AG20443 (cell line): ENCODE measurements at regions not wholly inside any gene's neighbourhood (a gene's known extent, or its start where the extent isn't known, plus 50 kb on each side); places are given as distances from the start of the nearest gene placed in this dataset.
"Not testable (repeated sequence)": the region's sequence is repeated elsewhere in the genome, so short reads cannot be mapped to it uniquely, and the experiment has no call there.

ENCODE experiments used
- DNase-seq: peaks from one replicate; pipeline ENCODE4 v3.0.0; 2012; ENCODE audit warnings: low spot score, mixed read lengths

- no peak for DNase-seq
Observed at GRCh38 chr14:44453433-44454171, 53.5 kb downstream of the FSCB start.

- DNase-seq = not testable (repeated sequence)
Observed at GRCh38 chr14:44450232-44450631, 56.9 kb downstream of the FSCB start.

DNA sequence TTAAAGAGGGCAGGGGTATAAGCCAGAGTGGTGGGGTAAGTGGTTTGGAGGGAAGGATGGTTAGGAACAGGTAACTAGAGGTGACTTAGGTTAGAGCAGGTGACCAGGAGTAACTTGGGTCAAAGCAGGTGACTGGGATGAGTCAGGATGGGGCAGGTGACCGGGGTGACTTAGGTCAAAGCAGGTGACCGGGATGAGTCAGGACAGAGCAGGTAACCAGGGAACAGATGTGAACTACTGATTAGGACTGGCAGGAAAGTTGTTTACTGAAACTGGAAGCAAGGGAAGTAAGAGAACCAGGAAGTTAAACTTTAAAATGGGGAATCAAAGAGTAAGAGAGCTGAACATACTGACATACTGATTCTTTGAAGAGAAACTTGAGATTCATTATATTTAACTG lies 57.4 kb downstream of the FSCB start:
- no peak for DNase-seq

DNA sequence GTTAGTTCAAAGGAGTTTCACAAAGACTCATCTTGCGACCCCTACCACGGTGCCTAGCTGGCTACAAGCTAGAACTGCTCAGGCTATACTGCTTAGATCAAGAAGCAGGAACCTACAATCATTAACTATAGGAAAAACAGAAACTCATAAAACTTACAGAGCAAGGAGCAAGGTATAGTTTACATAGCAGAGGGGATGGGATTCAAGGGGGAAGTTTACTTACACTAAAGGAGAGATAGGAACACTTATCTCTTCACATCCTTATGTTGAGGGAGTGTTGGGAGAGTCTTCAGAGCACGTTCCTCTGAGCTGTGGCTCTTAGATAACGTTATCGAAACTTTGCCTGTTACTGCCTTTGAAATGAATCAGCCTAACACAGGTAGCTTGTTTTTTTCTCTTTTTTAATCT lies 58.1 kb downstream of the FSCB start:
- DNase-seq = no peak

DNA sequence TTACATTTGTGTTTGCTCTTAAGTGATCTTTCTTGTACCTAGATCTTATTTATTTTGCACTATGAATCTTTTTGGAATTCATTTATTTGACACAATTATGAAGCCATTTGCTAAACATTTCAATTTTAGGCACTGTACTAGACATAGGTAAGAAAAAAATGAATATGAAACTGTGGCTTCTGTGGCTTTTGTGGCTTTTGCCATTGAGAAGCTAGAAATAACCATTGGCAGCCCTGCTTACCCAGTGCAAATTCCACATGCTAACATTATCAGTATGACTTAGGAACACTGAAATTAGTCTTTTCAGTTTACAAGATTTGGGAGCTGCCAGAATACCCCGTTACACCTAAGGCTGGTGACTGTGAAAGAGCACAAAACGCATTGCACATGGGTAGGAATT lies 60.1 kb downstream of the FSCB start:
- no peak for DNase-seq

- no peak for DNase-seq
Observed at GRCh38 chr14:44444454-44444853, 62.6 kb downstream of the FSCB start.

DNA sequence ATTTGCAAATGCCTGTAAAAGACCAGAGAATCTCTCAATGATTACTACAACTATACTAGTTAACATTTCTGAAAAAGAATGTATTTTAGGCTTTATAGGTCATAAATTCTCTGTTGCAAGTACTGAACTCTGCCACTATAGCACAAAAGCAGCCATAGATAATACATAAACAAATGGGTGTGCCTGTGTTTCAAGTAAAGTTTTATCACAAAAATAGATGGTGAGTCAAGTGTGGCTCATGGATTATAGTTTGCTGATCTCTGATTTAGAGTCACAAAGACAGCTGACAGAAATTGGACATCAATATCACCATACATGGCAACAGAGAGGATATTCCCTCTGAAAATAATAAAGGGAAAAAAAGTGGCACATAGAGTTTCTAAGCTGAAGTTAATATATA lies 68.1 kb downstream of the FSCB start:
- DNase-seq = no peak

GRCh38 chr14:44438221-44438620 lies 68.9 kb downstream of the FSCB start:
- no peak for DNase-seq

GRCh38 chr14:44436458-44436857 lies 70.6 kb downstream of the FSCB start:
- DNase-seq = no peak

DNA sequence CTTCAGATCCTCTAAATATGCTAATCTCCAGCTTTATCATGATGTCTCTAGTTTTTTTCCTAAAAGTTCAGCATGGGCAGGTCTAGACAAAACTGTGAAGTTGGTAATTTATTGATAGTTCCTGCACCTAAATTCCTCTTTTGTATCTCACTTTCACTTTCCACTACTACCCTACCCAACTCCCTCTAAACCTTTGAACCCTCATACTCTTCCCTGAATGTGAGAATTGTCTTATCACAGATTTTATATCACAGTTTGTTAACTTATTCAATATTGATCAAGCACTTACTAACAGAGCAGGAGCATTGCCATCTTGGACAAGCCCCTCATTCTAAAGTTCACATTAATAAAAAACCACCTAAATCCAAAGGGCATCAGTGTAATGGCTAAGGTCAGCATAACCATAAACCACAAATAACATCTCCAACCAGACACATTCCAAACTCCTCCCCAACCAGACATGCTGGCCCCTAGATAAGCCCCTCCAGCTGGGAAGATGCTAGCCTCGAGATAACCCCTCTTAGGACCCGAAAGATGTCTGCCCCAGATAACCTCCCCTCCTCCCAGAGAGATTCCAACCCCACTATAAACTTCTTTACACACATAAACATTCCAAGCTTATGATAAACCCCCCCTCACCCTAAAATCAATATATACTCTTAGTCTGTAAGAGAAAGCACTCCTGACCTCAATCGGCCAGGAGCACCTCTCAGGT lies 78.7 kb downstream of the FSCB start:
- no peak for DNase-seq

DNA sequence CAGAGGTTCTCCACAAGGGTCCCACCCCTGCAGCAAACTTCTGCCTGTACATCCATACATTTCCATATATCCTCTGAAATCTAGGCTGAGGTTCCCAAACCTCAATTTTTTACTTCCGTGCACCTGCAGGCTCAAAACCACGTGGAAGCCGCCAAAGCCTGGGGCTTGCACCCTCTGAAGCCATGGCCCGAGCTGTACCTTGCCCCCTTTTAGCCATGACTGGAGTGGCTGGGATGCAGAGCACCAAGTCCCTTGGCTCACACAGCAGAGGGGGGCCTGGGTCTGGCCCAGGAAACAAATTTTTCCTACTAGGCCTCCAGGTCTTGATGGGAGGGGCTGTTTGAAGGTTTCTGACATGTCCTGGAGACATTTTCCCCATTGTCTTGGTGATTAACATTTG lies 84.4 kb downstream of the FSCB start:
- DNase-seq = no peak

DNA sequence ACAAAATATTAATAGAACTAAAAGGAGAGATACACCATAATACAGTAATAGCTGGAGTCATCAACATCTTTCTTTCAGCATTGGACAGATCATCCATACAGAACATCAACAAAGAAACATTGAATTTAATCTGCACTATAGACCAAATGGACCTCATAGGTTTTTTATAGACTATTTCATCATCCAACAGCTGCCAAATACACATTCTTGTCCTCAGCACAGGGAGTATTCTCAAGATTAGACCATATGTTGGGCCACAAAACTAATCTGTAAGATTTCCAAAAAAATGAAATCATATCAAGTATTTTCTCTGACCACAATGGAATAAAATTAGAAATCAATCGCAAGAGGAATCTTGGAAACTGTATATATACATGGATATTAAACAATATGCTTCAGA lies 86.9 kb downstream of the FSCB start:
- no peak for DNase-seq

GRCh38 chr14:44418856-44419255 lies 88.2 kb downstream of the FSCB start:
- no peak for DNase-seq

DNA sequence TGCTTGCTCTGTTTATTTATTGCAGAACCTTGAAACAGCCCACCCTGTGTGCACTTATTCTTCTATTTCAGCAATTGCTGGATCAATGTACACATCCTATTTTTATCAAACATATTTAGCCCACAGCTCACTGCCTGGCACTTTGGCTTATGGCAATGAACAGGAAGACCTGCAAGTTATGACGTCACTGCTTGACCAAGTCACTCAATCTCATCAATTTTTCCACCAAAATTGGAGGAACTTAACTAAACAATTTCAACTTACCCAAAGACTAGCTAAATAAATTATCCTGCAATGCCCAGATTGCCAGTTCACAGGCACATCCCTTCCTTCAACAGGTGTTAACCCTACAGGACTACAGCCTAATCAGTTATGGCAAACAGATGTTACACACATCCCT lies 89.3 kb downstream of the FSCB start:
- no peak for DNase-seq

DNA sequence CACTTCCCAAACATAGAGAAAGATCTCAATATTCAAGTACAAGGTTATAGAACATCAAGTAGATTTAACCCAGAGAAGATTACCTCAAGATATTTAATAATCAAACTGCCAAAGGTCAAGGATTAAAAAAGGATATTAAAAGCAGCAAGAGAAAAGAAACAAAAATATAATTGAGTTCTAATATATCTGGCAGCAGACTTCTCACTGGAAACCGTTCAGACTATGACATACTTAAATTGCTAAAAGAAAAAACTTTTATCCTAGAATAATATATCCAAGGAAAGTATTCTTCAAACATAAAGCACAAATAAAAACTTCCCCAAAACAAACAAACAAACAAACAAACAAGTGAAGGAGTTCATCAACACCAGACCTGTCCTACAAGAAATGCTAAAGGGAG lies 92.4 kb downstream of the FSCB start:
- DNase-seq = no peak

DNA sequence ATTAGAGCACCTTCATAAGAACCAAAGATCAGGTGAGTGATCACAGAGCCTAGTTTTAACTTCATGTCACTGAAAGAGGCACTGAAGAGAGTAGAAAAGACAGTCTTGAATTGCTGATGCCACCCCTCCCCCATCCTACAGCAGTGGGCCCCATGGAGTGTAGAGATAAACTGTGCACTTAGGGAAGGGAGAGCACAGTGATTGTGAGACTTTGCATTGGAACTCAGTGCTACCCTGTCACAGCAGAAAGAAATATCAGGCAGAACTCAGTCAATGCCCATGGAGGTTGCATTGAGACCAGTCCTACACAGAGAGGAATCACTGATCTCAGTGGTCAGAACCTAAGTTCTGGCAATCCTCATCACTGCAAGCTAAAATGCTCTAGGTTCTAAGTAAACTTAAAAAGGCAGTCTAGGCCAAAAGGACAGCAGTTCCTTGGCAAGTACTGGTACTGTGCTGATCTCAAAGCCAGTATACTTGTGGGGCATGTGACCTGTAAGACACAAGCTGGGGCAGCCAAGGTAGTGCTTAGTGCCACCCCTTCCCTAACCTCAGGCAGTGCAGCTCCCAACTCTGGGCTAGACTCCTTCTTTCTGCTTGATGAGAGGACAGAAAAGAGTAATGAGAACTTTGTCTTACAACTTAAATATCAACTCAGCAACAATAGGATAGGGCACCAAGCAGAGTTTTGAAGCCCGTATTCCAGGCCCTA lies 94.1 kb downstream of the FSCB start:
- no peak for DNase-seq

DNA sequence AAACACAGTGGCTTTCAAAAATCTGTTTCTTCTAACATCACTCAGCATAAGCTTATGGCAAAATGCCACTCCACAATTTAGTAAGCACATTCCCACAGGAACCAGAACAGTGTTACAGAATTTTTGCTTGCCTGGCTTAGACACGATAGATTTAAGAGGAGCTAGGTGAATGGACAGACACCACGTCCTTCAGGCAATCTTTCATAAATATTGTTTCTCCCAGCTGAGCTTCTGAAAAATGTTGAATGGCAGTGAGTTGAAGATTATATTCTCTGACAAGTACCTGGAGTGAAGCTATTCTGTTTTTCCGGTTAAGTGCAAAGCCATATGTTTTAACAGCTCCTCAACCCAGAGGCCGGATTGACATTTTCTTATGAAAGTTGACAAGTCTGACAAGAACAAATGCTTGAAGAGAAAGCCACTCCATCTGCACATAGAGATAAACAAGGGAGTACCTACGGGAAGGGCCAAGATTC lies 102.0 kb downstream of the FSCB start:
- DNase-seq = no peak

DNA sequence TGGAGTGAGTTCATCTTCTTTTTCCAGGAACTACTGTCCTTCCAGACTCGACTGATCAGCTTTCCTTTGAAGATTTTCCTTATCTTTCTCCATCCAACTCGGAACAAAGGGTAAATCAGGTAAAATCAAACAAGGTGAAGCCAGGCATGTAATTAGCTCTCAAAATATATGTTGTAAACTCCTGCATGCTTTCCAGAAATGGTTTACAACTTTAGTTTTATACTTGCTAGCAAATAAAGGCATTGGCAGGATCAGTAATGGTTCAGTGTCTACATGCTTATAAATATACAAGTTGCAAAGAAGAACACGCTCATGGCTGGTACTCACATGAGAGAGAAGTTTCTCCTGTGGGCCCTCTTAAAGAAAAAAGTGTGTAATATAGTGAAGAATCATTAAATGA lies 102.5 kb downstream of the FSCB start:
- DNase-seq = no peak

- no peak for DNase-seq
Observed at GRCh38 chr14:44404036-44404435, 103.0 kb downstream of the FSCB start.

- no peak for DNase-seq
Observed at GRCh38 chr14:44403193-44403592, 103.9 kb downstream of the FSCB start.

DNA sequence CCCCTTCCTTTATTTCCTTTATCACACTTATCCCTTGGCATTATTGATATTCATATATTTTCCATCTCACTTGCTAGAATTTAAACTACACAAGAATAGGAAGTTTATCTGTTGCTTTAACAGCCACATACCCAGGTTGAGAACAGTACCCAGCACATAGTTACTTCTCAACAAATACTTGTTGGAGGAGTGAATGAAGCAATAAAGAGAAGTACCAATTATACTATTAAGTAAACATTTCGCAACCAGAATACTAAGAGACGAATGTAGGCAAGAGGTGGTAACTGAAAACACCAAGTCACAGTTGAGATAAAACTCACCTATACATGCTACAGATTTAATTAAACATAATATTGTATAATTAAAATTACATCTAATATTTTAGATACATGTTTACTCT lies 110.9 kb downstream of the FSCB start:
- no peak for DNase-seq

DNA sequence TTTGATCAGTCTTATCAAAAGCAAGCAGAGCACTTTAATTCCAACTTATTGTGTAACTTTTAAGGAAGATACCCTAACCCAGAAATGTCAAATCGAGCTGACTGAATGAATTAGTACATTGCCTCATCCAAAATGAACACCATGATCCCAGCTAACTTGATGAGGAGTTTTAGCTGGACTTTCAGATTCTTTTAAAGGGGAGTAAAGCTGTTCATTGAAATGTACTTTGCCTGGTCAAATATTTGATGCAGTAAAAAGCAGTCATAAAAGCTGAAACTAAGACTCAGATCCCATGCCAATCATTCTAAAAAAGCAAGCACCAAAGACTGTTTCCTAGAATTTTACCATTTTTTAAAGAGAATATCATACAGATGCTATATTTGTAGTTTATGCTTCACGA lies 114.1 kb downstream of the FSCB start:
- DNase-seq = no peak

DNA sequence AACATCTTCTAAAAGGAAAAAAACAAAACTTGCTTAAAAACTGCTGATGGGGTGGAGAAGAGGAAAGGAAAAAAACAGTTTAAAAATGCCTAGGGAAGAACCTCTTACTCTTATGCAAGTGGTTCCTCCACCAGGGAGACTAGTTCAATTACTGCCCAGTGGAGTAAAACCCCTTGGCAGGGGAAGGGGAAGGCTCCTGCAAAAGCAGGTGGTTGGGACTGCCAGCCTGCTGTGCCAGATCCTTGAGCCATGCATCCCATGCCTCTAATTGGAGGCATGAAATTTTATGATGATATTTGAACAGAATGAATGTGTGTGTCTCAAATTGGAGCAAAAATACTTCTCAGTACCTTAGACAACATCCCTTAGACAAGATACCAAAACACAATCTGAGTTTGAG lies 118.8 kb downstream of the FSCB start:
- DNase-seq = no peak
